HFFc6 (cell line): ENCODE measurements at regions not wholly inside any gene's neighbourhood (a gene's known extent, or its start where the extent isn't known, plus 50 kb on each side); places are given as distances from the start of the nearest gene placed in this dataset.

Experiments
- DNase-seq: peaks from one replicate; pipeline ENCODE4 v3.0.0-alpha.2; 2018
- H3K27ac Mint-ChIP-seq: 2 replicates; pipeline ENCODE4 v1.8.0; 2020; ENCODE audit warnings: mild to moderate bottlenecking, mixed read lengths
- H3K27me3 Mint-ChIP-seq: 2 replicates; pipeline ENCODE4 v1.8.0; 2021; ENCODE audit warnings: mild to moderate bottlenecking, moderate library complexity, mixed read lengths; ENCODE audit not compliant: insufficient read depth
- H3K36me3 Mint-ChIP-seq: 2 replicates; pipeline ENCODE4 v1.8.0; 2021; ENCODE audit warnings: low read depth, mixed read lengths
- H3K4me1 Mint-ChIP-seq: 2 replicates; pipeline ENCODE4 v1.8.0; 2020; ENCODE audit warnings: low read depth, mixed read lengths
- H3K4me3 Mint-ChIP-seq: 2 replicates; pipeline ENCODE4 v1.8.0; 2020; ENCODE audit warnings: mild to moderate bottlenecking, moderate library complexity, mixed read lengths
- H3K9me3 Mint-ChIP-seq: 2 replicates; pipeline ENCODE4 v1.8.0; 2020; ENCODE audit warnings: mild to moderate bottlenecking, mixed read lengths
- CTCF ChIP-seq: fragments of 200-600 bp; sonication (generic); IDR thresholded peaks from 2 replicates; pipeline ENCODE4 v1.5.0; 2021; ENCODE audit warnings: antibody characterized with exemption, mild to moderate bottlenecking

- DNase-seq: no peak
- H3K27ac Mint-ChIP-seq: no peak overlapping the region
- H3K4me3 Mint-ChIP-seq: no peak overlapping the region
- no peaks in the 10 kb centered on the region for H3K27me3 Mint-ChIP-seq
- no peak for TF ChIP-seq CTCF
- peaks cover 5% of the 10 kb centered on the region; the same call in 1 of the 2 replicates for H3K4me1 Mint-ChIP-seq
- peaks cover 12% of the 10 kb centered on the region; the same call in 1 of the 2 replicates for H3K9me3 Mint-ChIP-seq
- H3K36me3 Mint-ChIP-seq: peaks cover 17% of the 10 kb centered on the region
Measured at GRCh38 chr4:16959305-16959704, 60.9 kb upstream of the LDB2 start.

GRCh38 chr4:16952896-16953630 lies 54.6 kb upstream of the LDB2 start:
- no peak for DNase-seq

GRCh38 chr4:16952462-16952871 lies 54.0 kb upstream of the LDB2 start:
- TF ChIP-seq CTCF: no peak
- Mint-ChIP-seq H3K4me3 (no peak overlapping the region), H3K27me3 (no peaks in the 10 kb centered on the region), H3K27ac (no peak overlapping the region; the same call in 1 of the 2 replicates), H3K36me3 (peaks cover 12% of the 10 kb centered on the region), H3K4me1 (peaks cover 12% of the 10 kb centered on the region), H3K9me3 (peaks cover 12% of the 10 kb centered on the region)
- no peak for DNase-seq

More at GRCh38 chr4:16952896-16953630, 54.6 kb upstream of the LDB2 start:
- peaks cover 12% of the 10 kb centered on the region for H3K9me3 Mint-ChIP-seq
- peaks cover 12% of the 10 kb centered on the region for H3K4me1 Mint-ChIP-seq
- no peaks in the 10 kb centered on the region for H3K27me3 Mint-ChIP-seq
- H3K36me3 Mint-ChIP-seq: peaks cover 12% of the 10 kb centered on the region
- no peak overlapping the region for H3K4me3 Mint-ChIP-seq
- TF ChIP-seq CTCF: no peak
- H3K27ac Mint-ChIP-seq: no peak overlapping the region
